Heart left ventricle (tissue), 16 donors: ENCODE measurements at regions not wholly inside any gene's neighbourhood (a gene's known extent, or its start where the extent isn't known, plus 50 kb on each side); places are given as distances from the start of the nearest gene placed in this dataset.
A peak's percentile ranks its signal among the peaks of the same experiment; 100 is the strongest.

Experiments used
- ATAC-seq, 4 donors: fragments of 200-7000 bp; cut with Tn5 transposase; one replicate each; pipeline ENCODE4 v1.9.1; 2020 to 2022; ENCODE audit warnings: moderate library complexity in 4 of 4, mild to moderate bottlenecking in 3 of 4, moderate number of reproducible peaks in 1 of 4
- DNase-seq, 5 donors: peaks; one replicate each; pipeline ENCODE4 v3.0.0-alpha.2; 2020
- H3K27ac ChIP-seq, 12 donors: fragments of 200-600 bp; sonication (generic) in 4 of 12; one replicate each; pipeline versions ENCODE4 v1.5.0 to v1.8.0; 2016 to 2022; ENCODE audit warnings: mild to moderate bottlenecking in 2 of 12
- H3K27me3 ChIP-seq, 9 donors: fragments of 200-600 bp; sonication (generic) in 2 of 9; one replicate each; pipeline versions ENCODE4 v1.5.1 to v1.8.0; 2016 to 2022; ENCODE audit warnings: mild to moderate bottlenecking in 3 of 9
- H3K36me3 ChIP-seq, 9 donors: fragments of 200-600 bp; sonication (generic) in 2 of 9; one replicate each; pipeline versions ENCODE4 v1.5.0 to v1.8.0; 2018 to 2022; ENCODE audit warnings: mild to moderate bottlenecking in 2 of 9
- H3K4me1 ChIP-seq, 12 donors: fragments of 200-600 bp; sonication (generic) in 4 of 12; one replicate each; pipeline versions ENCODE4 v1.5.0 to v1.8.0; 2016 to 2022; ENCODE audit warnings: mild to moderate bottlenecking in 3 of 12
- H3K4me3 ChIP-seq, 12 donors: fragments of 200-600 bp; sonication (generic) in 4 of 12; one replicate each; pipeline versions ENCODE4 v1.5.0 to v1.8.0; 2017 to 2022; ENCODE audit warnings: mild to moderate bottlenecking in 9 of 12, moderate library complexity in 4 of 12
- H3K9me3 ChIP-seq, 12 donors: fragments of 200-600 bp; sonication (generic) in 4 of 12; one replicate each; pipeline versions ENCODE4 v1.5.0 to v1.8.0; 2016 to 2022; ENCODE audit warnings: mild to moderate bottlenecking in 1 of 12
- POLR2A ChIP-seq, 2 donors: fragments of 450-650 bp; IDR thresholded peaks; one replicate each; pipeline ENCODE4 v1.6.1; 2017; ENCODE audit warnings: antibody characterized with exemption in 2 of 2, mild to moderate bottlenecking in 2 of 2, moderate library complexity in 2 of 2
- WGBS, 4 donors: extraction: QIAGEN DNeasy Blood & Tissue Kit in 2 of 4; methylation state at CpG; one replicate each; pipeline versions ENCODE4 v1.1.5 to v1.1.7; 2013 to 2018; 5-methylcytosine and 5-hydroxymethylcytosine counted together
- intact Hi-C, 10 donors: fragments of 100-400 bp; cut with DNase I; formaldehyde crosslinking; loops; one replicate each; pipeline versions ENCODE4 v1.11.1 to v1.14.2; 2022
- TF ChIP-seq, protein P1 (sequence below), 12 donors: fragments of 200-600 bp; sonication (generic) in 4 of 12; IDR thresholded peaks; one replicate each; pipeline versions ENCODE4 v1.5.0 to v1.8.0; 2018 to 2022; ENCODE audit warnings: antibody characterized with exemption in 12 of 12, mild to moderate bottlenecking in 5 of 12
- donor health status: ischemic (EF 13 %, LVEDD 7.1; RV severe dilation, severe dysfunction).
- donor health status: healthy with polysubstance abuse.
- donor health status: DM: no; HTN: yes; CAD: no.
- donor health status: DM: no; HTN: no; CAD: no.
- donor health status: ischemic (EF 25% LVEDD 6.9; RV normal size, moderate dysfunction).
- donor health status: ischemic (EF 25% LVEDD 5.7; RV mildly dilated, moderate dysfunction).
- donor health status: healthy.
- donor health status: DM: yes; HTN: yes; CAD: no.
- donor health status: ischemic (EF 35%, LVEDD 5.7; RV mildly dilated, moderate dysfunction).
- donor health status: nonischemic (EF 11% LVEDD 7.7; RV severe dilation, severe dysfunction).
- donor health status: DM: yes; HTN: yes; CAD: no.
- donor health status: PGD.
- donor health status: ischemic (EF 29% LVEDD 5.4; RV normal size, mild dysfunction).
- donor health status: nonischemic (EF 23%, LVEDD 6.1; RV moderate dilation, normal function).

DNA sequence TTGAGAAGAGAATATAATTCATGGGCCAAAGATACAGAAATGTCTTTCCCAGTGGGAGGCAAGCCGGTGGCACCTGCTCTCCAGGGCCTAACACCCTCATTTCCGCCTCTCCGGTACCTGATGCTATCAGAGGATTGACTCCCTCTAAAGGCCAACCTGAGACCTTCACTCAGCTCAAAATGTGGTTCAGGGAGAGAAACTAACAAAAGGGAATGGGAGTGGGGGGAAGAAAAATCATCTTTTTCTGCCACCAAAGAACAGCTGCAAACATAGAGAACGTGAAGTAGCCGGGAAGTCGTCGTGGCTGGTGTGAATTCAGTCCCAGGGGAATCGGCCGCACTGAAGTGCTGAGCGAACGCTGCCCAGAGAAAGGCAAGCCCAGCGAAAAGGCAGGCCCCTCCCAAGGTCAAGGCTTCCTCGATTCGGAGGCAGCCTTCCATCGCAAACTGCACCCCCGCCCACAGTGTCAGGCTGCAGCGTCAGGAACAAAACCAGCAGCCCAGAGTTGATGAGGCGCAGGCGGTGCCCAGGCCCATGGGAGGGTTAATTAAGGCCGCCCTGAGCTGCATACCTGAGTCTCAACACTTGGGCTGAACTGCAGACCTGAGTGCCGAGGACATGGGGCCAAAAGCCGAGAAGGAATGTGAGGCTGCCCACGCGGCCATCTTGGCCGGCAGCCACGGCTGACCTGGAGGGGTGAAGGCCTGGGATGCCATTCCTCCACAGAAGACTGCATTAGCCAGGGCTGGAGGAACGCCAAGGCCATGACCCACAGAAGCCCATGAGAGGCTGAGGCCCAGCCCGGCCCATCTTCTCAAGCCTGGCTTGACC is 160.2 kb downstream of the PSMG1 start:
- Histone ChIP-seq H3K4me1 (peaks cover 0 to 42% (median 31%) of the 10 kb centered on the region in 12 donors), H3K27me3 (no peaks in the 10 kb centered on the region), H3K27ac (peak overlapping the region; percentile 18 to 85 (median 75)), H3K4me3 (peak overlapping the region in 2 of 12 donors; percentile 5 to 8), H3K9me3 (peaks cover 0 to 15% (median 7%) of the 10 kb centered on the region in 12 donors), H3K36me3 (no peaks in the 10 kb centered on the region)
- intact Hi-C loops: loop anchor here in 2 of 10 donors (10.0 kb wide), 2 partner anchors 102 to 218 kb away; partner anchors contain the start of gene ETS2 (in 1 of the 2)
- DNase-seq: peak; percentile 78 to 89 (median 83)
- 12 to 20% (median 15%) methylated on average over 26 to 28 of the region's 28 CpGs for WGBS, 4 donors
- TF ChIP-seq, protein P1, sequence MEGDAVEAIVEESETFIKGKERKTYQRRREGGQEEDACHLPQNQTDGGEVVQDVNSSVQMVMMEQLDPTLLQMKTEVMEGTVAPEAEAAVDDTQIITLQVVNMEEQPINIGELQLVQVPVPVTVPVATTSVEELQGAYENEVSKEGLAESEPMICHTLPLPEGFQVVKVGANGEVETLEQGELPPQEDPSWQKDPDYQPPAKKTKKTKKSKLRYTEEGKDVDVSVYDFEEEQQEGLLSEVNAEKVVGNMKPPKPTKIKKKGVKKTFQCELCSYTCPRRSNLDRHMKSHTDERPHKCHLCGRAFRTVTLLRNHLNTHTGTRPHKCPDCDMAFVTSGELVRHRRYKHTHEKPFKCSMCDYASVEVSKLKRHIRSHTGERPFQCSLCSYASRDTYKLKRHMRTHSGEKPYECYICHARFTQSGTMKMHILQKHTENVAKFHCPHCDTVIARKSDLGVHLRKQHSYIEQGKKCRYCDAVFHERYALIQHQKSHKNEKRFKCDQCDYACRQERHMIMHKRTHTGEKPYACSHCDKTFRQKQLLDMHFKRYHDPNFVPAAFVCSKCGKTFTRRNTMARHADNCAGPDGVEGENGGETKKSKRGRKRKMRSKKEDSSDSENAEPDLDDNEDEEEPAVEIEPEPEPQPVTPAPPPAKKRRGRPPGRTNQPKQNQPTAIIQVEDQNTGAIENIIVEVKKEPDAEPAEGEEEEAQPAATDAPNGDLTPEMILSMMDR (IDR thresholded peaks at IDR 0.05): peak in 9 of 12 donors; percentile 14 to 54 (median 30)
- TF ChIP-seq POLR2A (IDR thresholded peaks at IDR 0.05): no peak
- ATAC-seq: peak; percentile 80 to 92 (median 83)

DNA sequence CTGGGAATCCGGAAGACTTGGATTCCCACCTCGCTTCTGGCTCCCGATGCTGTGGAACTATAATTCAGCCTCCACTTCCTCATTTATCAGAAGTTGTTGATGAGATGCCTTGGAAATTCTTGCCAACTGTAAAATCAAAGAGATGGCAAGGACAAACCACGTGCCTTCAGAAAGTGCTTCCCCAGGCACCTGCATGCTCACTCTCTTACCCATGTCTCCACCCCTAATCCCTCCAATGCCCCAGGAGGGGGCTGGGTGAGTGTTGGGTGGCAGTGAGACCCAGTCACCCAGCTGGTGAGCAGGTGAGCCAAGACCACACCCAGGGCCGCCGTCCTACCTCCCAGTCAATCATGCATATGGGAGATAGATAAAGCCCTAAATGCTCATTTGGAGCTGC is 160.8 kb downstream of the PSMG1 start:
- ATAC-seq: peak in 1 of 4 donors; percentile 6
- intact Hi-C loops: loop anchor here in 2 of 10 donors (10.0 kb wide), 2 partner anchors 102 to 218 kb away; partner anchors contain the start of gene ETS2 (in 1 of the 2)

DNA sequence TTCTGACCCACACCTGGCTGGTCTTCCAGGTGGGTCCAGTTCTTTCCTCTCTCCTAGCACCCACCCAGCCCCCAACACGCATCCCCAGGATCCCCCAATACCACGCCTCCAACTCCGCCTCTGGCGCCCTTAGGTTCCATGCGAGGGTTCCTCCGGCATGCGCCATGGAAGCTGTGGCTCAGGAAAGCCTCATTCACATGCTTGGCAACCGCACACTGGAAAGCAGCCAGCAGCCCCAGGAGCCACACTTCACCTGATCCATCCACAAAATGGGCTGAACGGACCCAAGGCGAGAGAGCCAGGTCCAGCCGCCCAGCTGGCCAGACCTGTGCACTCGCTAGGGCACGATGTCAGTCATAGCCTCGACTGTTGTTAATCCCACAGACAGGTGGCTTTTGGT is 161.2 kb downstream of the PSMG1 start:
- Histone ChIP-seq H3K4me1 (peaks cover 0 to 51% (median 31%) of the 10 kb centered on the region in 12 donors), H3K4me3 (no peak overlapping the region), H3K27me3 (no peaks in the 10 kb centered on the region), H3K36me3 (no peaks in the 10 kb centered on the region), H3K27ac (peak overlapping the region in 5 of 12 donors; percentile 61 to 82 (median 74)), H3K9me3 (peaks cover 0 to 8% (median 1%) of the 10 kb centered on the region in 12 donors)
- no peak for ATAC-seq
- intact Hi-C loops: loop anchor here in 2 of 10 donors (10.0 kb wide), 2 partner anchors 103 to 217 kb away; partner anchors contain the start of gene ETS2 (in 1 of the 2)
- 92 to 95% (median 94%) methylated on average over 12 to 14 of the region's 14 CpGs for WGBS, 4 donors
- TF ChIP-seq POLR2A (IDR thresholded peaks at IDR 0.05): no peak
- TF ChIP-seq, protein P1 (IDR thresholded peaks at IDR 0.05): no peak
- DNase-seq: no peak

More for the DNA sequence above, 160.8 kb downstream of the PSMG1 start:
- peak in 1 of 5 donors; percentile 55 for DNase-seq
- H3K27ac ChIP-seq: peak overlapping the region; percentile 18 to 85 (median 75)
- H3K4me1 ChIP-seq: peaks cover 0 to 47% (median 31%) of the 10 kb centered on the region in 12 donors
- WGBS, 4 donors: 70 to 72% (median 70%) methylated on average over 5 to 6 of the region's 6 CpGs
- no peaks in the 10 kb centered on the region for H3K36me3 ChIP-seq
- TF ChIP-seq POLR2A (IDR thresholded peaks at IDR 0.05): no peak
- TF ChIP-seq, protein P1 (IDR thresholded peaks at IDR 0.05): no peak
- H3K27me3 ChIP-seq: no peaks in the 10 kb centered on the region
- H3K4me3 ChIP-seq: no peak overlapping the region
- H3K9me3 ChIP-seq: peaks cover 0 to 9% (median 2%) of the 10 kb centered on the region in 12 donors

DNA sequence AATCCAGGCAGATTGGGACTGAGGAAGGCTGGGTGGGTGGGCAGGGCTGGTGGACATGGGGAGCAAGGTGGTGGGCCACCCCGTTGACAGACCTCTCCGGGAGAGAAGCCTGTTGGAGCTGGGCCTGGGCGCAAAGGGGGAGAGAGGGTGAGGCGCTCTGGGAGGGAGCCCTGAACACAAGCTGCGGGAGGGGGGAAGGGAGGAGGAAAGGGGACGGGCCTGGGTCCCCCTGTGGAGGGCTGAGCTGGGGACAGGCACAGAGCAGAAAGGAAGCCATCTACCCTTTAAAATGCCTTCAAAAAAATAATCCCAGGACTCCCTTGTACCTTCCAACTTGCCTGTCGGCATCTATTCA is 161.8 kb downstream of the PSMG1 start:
- intact Hi-C loops: loop anchor here in 2 of 10 donors (10.0 kb wide), 2 partner anchors 103 to 217 kb away; partner anchors contain the start of gene ETS2 (in 1 of the 2)
- H3K36me3 ChIP-seq: no peaks in the 10 kb centered on the region
- WGBS, 4 donors: 80 to 87% (median 85%) methylated on average over 7 of the region's 7 CpGs
- TF ChIP-seq, protein P1 (IDR thresholded peaks at IDR 0.05): no peak
- TF ChIP-seq POLR2A (IDR thresholded peaks at IDR 0.05): no peak
- DNase-seq (no peak), ATAC-seq (no peak)
- H3K9me3 ChIP-seq: peaks cover 0 to 8% (median 1%) of the 10 kb centered on the region in 12 donors
- no peak overlapping the region for H3K4me3 ChIP-seq
- no peaks in the 10 kb centered on the region for H3K27me3 ChIP-seq
- peak overlapping the region in 1 of 12 donors; percentile 80 for H3K27ac ChIP-seq
- peaks cover 0 to 55% (median 31%) of the 10 kb centered on the region in 12 donors for H3K4me1 ChIP-seq
